ENCODE measurements at regions not wholly inside any gene's neighbourhood (a gene's known extent, or its start where the extent isn't known, plus 50 kb on each side); places are given as distances from the start of the nearest gene placed in this dataset.

- ChIA-PET POLR2A (no interaction called here), CTCF (ENCODE audit: low intra/inter-chr PET ratio, low total read pairs) (no interaction called here)
- Histone ChIP-seq H4K20me1 (ENCODE audit: insufficient read depth, low read length) (no peaks in the 10 kb centered on the region), H2AFZ (ENCODE audit: low read length) (no peak overlapping the region), H3K27ac (ENCODE audit: extremely low read length, insufficient read depth, low read length) (no peak overlapping the region), H3K4me3 (replicated peaks in 1 of 3; ENCODE audit: insufficient read depth in 1 of 3, low read depth in 2 of 3, low read length in 3 of 3) (no peak overlapping the region), H3K27me3 (ENCODE audit: control insufficient read depth in 1 of 2, insufficient read depth in 2 of 2, low read length in 2 of 2) (no peaks in the 10 kb centered on the region), H3K9ac (ENCODE audit: insufficient read depth, low read depth, low read length) (no peak overlapping the region), H3K9me3 (ENCODE audit: low read length) (no peaks in the 10 kb centered on the region), H3K79me2 (ENCODE audit: insufficient read depth, low read length) (no peaks in the 10 kb centered on the region), H3K4me2 (ENCODE audit: low read depth, low read length) (no peak overlapping the region), H3K36me3 (replicated peaks in 1 of 2; ENCODE audit: control insufficient read depth in 1 of 2, insufficient read depth in 2 of 2, low read length in 2 of 2) (no peaks in the 10 kb centered on the region), H3K4me1 (ENCODE audit: insufficient read depth, low read length) (no peaks in the 10 kb centered on the region)
- intact Hi-C loops (cut with micrococcal nuclease; ENCODE audit: unreplicated experiment), result no loop called here
- DNase-seq (ENCODE audit: low spot score), result no peak
- in situ Hi-C loops (cut with HindIII; ENCODE audit: extremely low pct_ligation_motif_present, low pct_unique_long_range_greater_than_20kb), result no loop called here
- WGBS (ENCODE audit: low lambda C conversion rate), result 2% methylated on average over 3 of the region's 3 CpGs
- no TSS peak for BruUV-seq (replicated peaks)
- FAIRE-seq, result no peak
- ATAC-seq, result no peak
- TF ChIP-seq, protein P1, sequence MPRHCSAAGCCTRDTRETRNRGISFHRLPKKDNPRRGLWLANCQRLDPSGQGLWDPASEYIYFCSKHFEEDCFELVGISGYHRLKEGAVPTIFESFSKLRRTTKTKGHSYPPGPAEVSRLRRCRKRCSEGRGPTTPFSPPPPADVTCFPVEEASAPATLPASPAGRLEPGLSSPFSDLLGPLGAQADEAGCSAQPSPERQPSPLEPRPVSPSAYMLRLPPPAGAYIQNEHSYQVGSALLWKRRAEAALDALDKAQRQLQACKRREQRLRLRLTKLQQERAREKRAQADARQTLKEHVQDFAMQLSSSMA (CRISPR knock-in tag; IDR thresholded peaks at IDR 0.05), result no peak
- TF ChIP-seq ZSCAN20 (CRISPR knock-in tag; IDR thresholded peaks at IDR 0.05; ENCODE audit: borderline replicate concordance) (no peak), CEBPG (CRISPR knock-in tag; IDR thresholded peaks at IDR 0.05) (no peak), NFAT5 (CRISPR knock-in tag; IDR thresholded peaks at IDR 0.05) (no peak), HMGA1 (CRISPR knock-in tag; conservative IDR thresholded peaks at IDR 0.05) (no peak), NONO (IDR thresholded peaks at IDR 0.05) (no peak), NONO (CRISPR knock-in tag; conservative IDR thresholded peaks at IDR 0.05) (no peak), ZBTB2 (CRISPR knock-in tag; IDR thresholded peaks at IDR 0.05; ENCODE audit: low read depth) (no peak), ATM (IDR thresholded peaks at IDR 0.05; ENCODE audit: borderline replicate concordance) (no peak), ZNF12 (CRISPR knock-in tag; IDR thresholded peaks at IDR 0.05) (no peak), HDAC1 (CRISPR knock-in tag; IDR thresholded peaks at IDR 0.05) (no peak), HNF4A (CRISPR knock-in tag; IDR thresholded peaks at IDR 0.05) (no peak), ZBTB33 (CRISPR knock-in tag; IDR thresholded peaks at IDR 0.05) (no peak)
- TF ChIP-seq, protein P2, sequence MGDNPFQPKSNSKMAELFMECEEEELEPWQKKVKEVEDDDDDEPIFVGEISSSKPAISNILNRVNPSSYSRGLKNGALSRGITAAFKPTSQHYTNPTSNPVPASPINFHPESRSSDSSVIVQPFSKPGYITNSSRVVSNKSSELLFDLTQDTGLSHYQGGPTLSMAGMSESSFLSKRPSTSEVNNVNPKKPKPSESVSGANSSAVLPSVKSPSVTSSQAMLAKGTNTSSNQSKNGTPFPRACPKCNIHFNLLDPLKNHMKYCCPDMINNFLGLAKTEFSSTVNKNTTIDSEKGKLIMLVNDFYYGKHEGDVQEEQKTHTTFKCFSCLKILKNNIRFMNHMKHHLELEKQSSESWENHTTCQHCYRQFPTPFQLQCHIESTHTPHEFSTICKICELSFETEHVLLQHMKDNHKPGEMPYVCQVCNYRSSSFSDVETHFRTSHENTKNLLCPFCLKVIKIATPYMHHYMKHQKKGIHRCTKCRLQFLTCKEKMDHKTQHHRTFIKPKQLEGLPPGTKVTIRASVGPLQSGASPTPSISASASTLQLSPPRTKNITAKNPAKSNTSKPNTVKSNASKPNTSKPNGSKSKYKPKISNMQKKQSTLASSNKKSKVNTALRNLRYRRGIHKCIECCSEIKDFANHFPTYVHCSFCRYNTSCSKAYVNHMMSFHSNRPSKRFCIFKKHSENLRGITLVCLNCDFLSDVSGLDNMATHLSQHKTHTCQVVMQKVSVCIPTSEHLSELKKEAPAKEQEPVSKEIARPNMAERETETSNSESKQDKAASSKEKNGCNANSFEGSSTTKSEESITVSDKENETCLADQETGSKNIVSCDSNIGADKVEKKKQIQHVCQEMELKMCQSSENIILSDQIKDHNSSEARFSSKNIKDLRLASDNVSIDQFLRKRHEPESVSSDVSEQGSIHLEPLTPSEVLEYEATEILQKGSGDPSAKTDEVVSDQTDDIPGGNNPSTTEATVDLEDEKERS (CRISPR knock-in tag; IDR thresholded peaks at IDR 0.05), result no peak
Measured at GRCh38 chr14:22052795-22053194, 379.2 kb upstream of the OR4E1 start.

All from HepG2 (cell line).